ENCODE measurements at regions not wholly inside any gene's neighbourhood (a gene's known extent, or its start where the extent isn't known, plus 50 kb on each side); places are given as distances from the start of the nearest gene placed in this dataset.

DNA sequence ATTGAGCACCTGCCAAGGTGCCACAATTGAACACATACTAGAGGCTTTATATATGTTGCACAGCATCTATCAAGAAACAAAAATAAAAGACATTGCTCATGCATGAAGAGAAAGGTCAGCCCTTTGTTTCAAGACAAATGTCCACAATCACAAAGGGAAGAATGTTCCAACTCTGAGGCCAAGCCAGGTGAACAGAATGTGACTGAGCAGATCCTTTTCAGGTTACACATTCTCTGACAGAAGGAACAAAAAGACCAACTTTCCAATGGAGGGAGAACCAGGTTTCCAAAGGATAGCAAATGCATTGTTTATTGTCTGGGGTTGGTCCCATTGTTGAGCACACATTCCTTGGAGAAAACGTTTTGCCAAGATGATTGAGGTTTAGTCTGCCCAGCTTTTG lies 50.2 kb upstream of the FAM174B start:
- Histone ChIP-seq H3K36me3 (no peaks in the 10 kb centered on the region), H3K27me3 (no peaks in the 10 kb centered on the region), H3K4me3 (no peak overlapping the region), H3K9me3 (no peaks in the 10 kb centered on the region), H3K4me1 (no peaks in the 10 kb centered on the region), H3K27ac (no peak overlapping the region)
- ATAC-seq (no peak), DNase-seq (no peak)
- TF ChIP-seq, protein P1, sequence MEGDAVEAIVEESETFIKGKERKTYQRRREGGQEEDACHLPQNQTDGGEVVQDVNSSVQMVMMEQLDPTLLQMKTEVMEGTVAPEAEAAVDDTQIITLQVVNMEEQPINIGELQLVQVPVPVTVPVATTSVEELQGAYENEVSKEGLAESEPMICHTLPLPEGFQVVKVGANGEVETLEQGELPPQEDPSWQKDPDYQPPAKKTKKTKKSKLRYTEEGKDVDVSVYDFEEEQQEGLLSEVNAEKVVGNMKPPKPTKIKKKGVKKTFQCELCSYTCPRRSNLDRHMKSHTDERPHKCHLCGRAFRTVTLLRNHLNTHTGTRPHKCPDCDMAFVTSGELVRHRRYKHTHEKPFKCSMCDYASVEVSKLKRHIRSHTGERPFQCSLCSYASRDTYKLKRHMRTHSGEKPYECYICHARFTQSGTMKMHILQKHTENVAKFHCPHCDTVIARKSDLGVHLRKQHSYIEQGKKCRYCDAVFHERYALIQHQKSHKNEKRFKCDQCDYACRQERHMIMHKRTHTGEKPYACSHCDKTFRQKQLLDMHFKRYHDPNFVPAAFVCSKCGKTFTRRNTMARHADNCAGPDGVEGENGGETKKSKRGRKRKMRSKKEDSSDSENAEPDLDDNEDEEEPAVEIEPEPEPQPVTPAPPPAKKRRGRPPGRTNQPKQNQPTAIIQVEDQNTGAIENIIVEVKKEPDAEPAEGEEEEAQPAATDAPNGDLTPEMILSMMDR (IDR thresholded peaks at IDR 0.05): no peak
- intact Hi-C loops (cut with DNase I): no loop called here

DNA sequence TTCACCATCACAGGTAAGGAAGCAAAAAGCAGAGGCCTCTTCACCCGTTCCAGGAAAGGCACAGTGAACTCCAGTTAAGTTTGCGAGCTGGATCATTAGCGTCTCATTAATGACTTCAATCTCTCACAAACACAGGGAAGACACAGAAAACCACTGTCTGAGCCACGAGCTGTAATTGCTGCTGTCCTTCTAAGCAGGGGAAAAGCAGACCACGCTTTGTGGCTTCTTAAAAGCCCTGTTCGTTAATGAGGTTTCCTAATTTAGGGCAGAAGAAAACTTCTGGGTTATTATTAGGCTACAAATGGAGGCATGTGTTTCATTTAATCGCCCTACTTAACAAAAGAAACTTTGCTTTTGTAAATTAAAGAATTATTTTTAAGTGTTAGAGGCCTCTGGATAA lies 50.6 kb upstream of the FAM174B start:
- intact Hi-C loops (cut with DNase I): no loop called here
- no peak overlapping the region for H3K27ac ChIP-seq

DNA sequence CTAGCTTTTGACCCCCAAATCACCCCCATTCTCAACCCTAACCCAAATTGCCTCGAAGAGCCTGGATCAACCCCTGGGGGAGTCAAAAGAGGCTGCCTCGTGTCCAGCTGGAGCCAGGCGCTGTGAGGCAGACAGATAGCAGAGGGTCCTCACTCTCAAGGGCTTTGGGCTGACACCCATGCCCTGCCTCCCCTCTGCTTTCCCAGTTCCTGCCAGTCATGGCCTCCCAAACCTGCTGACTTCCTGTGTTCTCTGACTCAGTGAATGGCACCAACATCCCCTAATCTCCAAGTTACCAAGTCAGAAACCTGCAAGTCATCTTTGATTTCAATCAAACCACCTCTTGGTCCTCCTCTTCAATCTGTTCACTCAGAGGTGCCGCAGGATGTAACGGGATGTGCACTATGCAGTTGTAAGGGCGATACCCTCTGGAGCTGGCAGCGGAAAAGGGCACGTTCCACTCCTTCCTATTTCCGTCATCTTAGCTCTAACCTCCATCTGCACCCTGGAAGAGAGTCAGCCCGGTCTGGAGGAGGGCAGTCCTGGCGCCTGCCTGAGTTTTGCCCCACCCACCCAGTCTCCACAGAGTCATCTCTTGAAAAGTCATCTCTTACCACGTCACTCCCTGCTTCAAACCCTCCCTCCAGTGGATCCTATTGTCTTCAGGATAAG lies 52.4 kb upstream of the FAM174B start:
- no peak overlapping the region for H3K4me3 ChIP-seq
- no peaks in the 10 kb centered on the region for H3K27me3 ChIP-seq
- no peak for DNase-seq
- intact Hi-C loops (cut with DNase I): no loop called here
- peak; percentile 33 for ATAC-seq
- no peak overlapping the region for H3K27ac ChIP-seq
- H3K9me3 ChIP-seq: no peaks in the 10 kb centered on the region
- TF ChIP-seq, protein P1 (IDR thresholded peaks at IDR 0.05): no peak
- H3K36me3 ChIP-seq: no peaks in the 10 kb centered on the region
- no peaks in the 10 kb centered on the region for H3K4me1 ChIP-seq

More for the DNA sequence above, 50.6 kb upstream of the FAM174B start:
- Histone ChIP-seq H3K9me3 (no peaks in the 10 kb centered on the region), H3K36me3 (no peaks in the 10 kb centered on the region), H3K27me3 (no peaks in the 10 kb centered on the region), H3K4me1 (no peaks in the 10 kb centered on the region), H3K4me3 (no peak overlapping the region)
- TF ChIP-seq, protein P1 (IDR thresholded peaks at IDR 0.05): no peak
- ATAC-seq (no peak), DNase-seq (no peak)

DNA sequence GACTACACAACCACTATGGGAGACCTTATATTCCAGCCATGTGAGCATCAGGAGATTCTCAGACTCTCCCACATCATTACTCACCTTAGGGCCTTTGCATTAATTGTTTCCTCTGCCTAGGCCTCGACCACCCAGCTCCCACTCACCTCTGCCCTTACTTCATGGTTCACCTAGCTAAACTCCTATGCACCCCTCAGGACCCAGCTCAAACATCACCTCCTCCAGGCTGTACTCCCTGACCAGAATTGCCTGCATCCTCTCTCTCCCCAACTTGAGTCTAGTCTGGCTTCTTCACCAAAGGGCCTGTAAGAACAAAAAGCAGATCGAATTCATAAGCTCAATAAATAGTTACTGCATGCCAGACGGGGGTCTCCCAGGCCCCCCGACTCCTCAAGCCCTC lies 53.1 kb upstream of the FAM174B start:
- TF ChIP-seq, protein P1 (IDR thresholded peaks at IDR 0.05): no peak
- intact Hi-C loops (cut with DNase I): no loop called here
- Histone ChIP-seq H3K4me3 (no peak overlapping the region), H3K27ac (no peak overlapping the region), H3K9me3 (no peaks in the 10 kb centered on the region), H3K4me1 (no peaks in the 10 kb centered on the region), H3K27me3 (no peaks in the 10 kb centered on the region), H3K36me3 (no peaks in the 10 kb centered on the region)
- DNase-seq (no peak), ATAC-seq (no peak)

DNA sequence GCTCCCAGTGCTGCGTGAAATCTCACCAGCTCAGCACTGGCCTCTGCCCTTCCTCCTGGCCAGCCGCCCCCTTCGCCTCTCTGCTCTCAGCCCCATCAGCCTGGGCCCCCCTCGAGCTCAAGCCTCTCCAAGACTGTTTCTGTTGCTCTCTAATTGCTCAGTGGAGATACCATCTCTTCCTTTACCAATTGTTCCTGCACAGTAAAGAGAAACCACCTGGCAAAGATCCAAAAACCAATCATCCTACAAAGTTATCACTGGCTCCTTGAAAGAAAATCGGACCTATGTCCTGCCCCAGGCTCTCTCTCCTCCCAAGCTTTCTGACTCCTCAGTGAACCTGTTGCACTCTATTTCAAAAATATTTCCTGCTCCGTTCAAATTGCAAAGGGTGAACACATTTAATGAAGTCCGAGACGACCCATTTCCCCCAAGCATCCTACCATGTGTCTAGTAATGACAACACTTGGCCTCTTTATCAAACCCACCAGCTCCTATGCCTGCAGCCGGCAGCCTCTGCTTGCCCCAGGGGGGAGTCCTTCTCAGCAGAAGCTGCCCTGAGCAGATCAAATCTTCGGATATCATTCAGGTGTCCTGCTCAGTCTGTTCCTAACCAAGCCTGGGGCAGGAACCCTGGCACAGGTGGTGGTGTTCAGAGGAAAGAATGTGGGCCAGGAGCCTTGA lies 53.7 kb upstream of the FAM174B start:
- Histone ChIP-seq H3K4me3 (no peak overlapping the region), H3K27ac (no peak overlapping the region), H3K4me1 (peaks cover 0 to 3% of the 10 kb centered on the region in 2 donors), H3K36me3 (no peaks in the 10 kb centered on the region), H3K9me3 (no peaks in the 10 kb centered on the region), H3K27me3 (no peaks in the 10 kb centered on the region)
- TF ChIP-seq, protein P1 (IDR thresholded peaks at IDR 0.05): no peak
- intact Hi-C loops (cut with DNase I): no loop called here
- DNase-seq (peak in 1 of 4 donors; percentile 51), ATAC-seq (no peak)

Measured in left lung (tissue), 4 donors.